Ramos (cell line): ENCODE measurements at regions not wholly inside any gene's neighbourhood (a gene's known extent, or its start where the extent isn't known, plus 50 kb on each side); places are given as distances from the start of the nearest gene placed in this dataset.
"Not testable (repeated sequence)": the region's sequence is repeated elsewhere in the genome, so short reads cannot be mapped to it uniquely, and the experiment has no call there.

Experiments
- in situ Hi-C: fragments of 300-500 bp; cut with MboI; formaldehyde crosslinking; loops from one replicate; pipeline ENCODE4 v1.14.3; 2022; ENCODE audit warnings: low sequenced_read_pairs; ENCODE audit not compliant: unreplicated experiment

DNA sequence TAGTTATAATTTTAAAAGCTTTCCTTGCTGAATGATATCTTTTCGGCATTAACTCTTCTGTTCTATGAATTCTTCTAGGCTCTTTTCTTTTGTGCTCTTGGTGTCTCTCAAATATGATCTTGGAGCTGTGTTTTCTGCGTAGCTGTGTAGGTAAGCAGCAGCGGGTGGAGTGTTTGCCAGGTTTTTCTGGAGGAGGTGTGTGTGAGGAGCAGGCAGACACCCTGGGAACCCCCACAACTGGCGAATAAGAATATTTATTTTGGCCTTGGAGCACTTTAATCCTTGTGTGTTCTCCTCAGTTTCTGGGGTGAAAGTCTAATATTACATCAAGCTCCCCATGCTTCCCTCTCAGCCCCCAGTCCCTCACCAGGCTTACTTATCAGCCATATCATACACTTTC is 232.0 kb upstream of the FANCL start:
- in situ Hi-C loops: no loop called here

DNA sequence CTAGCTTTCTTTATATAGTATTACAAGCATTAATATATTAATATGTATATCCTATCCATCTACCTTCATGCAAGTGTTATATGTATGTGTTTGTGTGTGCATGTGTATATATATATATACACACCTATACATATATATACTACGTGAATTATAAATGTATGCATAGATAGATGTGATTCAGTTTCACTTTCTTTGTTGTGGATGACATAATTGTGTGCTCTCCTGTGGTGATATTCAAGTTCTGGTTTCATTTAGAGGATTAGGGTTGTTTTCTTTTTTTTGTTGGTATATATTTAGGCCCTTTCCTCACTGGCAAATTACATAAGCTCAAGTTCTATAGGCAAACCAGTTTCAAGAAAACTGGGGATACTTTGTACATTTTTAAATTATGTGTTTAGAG is 225.7 kb upstream of the FANCL start:
- in situ Hi-C loops: no loop called here

DNA sequence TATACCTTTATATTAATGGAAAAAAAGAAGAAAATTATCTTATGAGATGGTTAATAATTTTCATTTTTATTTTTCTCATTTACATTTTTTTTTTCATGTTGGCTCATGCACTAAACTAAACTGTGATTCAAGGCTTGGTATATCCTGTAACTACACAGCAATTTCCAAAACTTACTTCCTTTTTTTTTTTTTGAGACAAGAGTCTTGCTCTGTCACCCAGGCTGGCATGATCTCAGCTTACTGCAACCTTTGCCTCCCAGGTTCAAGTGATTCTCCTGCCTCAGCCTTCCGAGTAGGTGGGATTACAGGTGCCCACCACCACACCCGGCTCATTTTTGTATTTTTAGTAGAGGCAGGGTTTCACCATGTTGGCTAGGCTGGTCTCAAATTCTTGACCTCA is 224.9 kb upstream of the FANCL start:
- in situ Hi-C loops: not testable (repeated sequence)

DNA sequence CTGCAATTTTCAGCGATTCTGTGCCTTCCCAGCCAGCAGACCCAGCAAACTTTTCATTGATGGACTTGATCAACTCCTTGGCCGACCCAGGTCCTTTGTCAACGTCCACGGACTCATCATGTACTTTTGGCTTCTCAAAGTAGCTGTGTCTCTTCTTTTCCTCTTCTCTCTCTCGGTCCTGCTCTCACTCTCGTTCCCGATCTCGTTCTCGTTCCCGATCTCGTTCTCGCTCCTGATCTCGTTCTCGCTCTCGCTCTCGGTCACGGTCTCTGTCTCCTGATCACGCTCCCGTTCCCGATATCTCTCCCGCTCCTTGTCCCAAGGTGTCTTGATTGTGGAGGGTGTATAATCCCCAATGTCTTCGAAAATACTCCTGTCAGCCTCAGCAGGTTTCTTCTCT is 219.5 kb upstream of the FANCL start:
- in situ Hi-C loops: no loop called here

DNA sequence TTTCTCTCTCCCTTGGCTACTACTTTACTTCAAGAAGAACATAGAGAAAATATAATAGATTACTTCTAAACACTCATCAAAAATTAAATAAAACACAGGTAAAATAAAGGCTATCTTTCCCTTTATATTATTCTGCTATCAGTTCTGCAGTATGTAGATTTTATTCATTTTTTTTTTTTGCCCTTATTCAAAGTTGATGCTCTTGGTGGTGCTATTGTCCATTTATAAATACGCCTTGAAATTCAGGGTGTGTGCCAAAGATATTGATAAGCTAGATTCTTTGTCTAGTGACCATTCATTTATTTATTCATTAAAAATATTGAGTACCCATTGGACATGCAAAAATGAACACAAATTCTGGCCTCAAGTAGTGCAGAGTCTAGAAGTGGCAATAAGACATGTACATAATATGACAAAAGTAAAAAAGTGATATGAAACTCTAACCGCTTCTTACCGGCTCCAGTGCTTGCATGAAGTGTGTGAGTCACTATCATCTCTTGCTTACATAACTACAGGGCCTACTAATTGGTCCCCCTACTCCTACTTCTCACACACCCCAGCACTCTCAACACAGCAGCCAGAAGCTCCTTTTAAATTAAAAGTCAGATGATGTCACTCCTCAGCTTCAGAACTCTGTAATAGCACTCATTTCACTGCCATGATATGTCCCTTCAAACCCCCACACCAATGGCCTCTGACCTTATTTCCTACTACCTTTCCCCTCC is 208.3 kb upstream of the FANCL start:
- in situ Hi-C loops: no loop called here

DNA sequence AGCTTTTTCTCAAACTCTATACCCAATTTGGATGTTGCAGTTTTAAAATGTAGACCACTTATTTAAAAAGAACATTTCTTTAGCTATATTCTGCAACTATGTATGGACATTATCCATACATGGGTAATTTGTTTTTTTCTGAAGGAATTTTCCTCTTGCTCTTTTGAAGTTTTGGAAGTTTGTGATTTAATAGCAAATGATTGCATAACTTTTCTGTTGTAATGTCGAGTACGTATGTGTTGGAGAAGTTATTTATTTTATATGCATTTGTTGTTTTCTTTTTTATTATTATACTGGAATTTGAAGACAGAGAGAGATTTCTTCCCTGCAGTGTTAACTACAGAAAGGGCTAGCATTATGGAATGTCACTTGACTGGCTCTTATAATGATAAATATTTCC is 207.7 kb upstream of the FANCL start:
- in situ Hi-C loops: no loop called here

DNA sequence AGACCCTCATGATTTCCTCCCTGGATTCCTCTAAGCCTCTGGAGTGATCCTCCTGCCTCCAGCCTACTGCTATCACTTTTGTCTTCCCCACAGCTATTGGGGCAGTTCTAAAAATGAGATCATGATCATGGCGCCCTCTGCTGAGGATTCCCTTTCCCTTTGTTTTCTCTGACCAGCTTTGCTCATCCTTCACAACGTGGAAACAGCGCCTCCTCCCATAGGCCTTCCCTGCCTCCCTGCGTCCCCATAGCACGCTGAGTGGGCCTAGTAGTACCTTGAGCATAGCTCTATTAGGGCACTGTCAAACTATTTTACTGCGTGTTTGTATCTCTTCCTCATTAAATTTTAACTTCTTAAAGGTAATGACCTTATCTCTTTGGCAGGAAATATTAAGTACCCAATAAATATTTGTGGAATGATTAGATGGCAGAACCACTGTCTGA is 207.0 kb upstream of the FANCL start:
- in situ Hi-C loops: no loop called here

DNA sequence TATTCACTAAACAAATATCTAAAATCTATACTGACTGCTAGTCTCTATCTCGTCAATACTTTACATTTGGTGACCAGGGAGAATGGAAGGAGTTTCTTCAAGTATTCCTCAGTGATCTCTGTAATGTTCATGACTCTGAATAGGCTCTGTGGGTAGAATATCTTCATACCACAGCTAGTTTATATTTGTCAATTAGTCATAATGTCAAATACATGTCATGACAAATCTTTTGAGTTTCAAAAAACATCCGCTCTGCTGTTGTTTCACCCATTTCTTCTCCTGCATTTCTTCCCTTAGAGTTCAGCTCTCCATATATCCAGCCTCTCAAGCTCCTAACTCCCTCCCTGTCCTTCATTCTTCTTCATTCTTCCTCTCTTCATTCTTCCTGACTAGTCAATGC is 206.5 kb upstream of the FANCL start:
- in situ Hi-C loops: no loop called here

DNA sequence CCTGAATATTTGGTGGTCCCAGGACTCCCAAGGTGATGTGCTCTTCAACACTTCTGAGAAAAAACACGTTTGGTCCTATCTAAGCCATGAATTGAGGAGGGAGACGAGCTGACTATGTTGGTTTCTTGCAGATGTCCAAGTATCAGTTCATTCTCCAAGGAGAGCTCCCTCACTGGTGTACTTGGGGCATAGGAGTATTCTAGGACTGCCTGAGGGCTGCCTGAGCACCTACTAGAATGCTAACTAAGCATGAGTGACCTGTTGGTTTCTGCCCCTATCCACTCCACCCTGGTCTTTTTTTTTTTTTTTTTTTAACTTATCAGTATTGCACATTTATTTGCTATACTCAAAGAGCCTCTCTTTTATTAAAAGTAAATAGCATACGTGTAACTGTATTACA is 200.5 kb upstream of the FANCL start:
- in situ Hi-C loops: no loop called here

DNA sequence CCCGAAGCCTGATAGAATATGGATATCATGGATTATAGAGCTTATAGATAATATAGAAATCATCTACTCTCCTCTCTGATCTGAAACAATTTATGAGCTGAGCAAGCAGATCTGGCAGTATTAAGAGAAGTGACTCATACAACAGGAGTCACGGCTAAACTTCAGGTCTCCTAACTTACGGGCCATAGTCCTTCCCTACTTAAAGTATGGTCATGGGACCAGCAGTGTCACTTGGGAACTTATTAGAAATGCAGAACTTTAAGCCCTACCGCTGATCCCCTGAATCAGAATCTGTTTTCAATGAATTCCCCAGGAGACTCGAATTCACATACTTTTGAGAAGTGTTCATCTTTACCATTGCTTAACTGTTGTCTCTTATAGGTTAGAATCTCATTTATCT is 195.7 kb upstream of the FANCL start:
- in situ Hi-C loops: no loop called here

DNA sequence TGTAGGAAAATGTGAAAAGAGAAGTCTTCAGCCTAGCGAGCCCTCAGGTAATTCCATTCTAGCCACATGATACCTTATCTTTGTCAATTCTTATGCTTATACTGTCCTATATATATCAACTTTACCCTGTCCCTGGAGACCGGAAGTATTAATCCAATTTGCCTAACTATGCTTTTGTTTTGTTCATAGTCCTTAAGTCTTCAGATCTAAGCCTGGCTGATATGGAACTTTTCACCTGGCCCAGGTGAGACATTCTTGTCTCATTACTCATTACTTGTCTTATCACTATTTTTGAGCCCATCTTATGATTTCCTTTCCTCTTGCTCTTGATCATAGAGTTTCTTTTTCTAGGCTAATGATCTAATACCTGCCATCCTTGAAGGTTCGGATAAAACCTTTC is 194.1 kb upstream of the FANCL start:
- in situ Hi-C loops: no loop called here

DNA sequence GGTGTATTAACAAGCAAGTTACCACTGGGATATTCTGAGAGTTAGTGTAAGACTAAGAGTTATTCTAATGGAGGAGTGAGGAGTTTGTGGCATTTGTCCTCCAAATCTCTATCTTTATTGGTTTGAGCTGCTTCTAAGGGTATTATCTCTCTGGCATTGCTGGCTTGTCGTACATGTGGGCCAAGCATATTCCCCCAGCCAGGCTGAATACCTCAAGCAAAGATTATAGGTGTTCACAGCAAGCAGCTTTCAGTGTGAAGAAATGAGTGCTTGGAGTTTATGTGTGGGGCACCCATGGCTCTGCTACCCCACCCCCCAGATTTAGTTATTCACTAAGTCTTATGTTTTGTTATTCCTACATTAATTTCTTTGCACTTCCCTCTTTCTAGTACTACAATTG is 193.6 kb upstream of the FANCL start:
- in situ Hi-C loops: no loop called here

DNA sequence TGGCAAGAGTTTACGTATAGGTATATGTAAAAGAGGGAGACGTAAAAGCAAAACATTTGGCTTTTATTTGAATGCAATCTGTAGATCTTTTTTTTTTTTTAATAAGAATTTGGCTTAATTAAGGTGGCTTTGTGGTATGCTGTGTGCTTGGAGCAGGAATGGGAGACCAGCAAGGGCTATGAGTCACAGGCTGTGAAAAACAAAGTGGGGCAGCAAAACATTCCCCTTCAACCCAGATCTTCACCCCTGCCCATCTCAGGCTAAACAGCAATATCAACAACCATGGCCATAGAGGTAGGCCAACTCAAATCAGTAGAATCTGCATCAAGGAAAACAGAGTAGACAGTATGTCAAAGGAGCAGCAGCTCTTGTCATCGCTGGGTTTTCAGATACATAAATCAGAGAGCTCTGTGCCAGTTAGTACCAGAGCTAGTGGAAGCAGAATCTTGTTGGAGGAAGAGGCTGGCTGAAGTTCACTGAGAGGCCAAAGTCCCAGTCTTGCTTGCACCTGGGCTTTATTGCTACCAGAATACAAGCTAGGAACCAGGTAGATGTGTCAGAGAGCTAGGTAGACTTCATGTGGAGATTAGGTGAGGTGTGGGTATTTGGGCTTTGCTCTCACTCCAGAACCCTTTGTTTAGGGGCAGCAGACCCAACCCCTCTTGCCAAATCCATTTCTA is 191.5 kb upstream of the FANCL start:
- in situ Hi-C loops: no loop called here

DNA sequence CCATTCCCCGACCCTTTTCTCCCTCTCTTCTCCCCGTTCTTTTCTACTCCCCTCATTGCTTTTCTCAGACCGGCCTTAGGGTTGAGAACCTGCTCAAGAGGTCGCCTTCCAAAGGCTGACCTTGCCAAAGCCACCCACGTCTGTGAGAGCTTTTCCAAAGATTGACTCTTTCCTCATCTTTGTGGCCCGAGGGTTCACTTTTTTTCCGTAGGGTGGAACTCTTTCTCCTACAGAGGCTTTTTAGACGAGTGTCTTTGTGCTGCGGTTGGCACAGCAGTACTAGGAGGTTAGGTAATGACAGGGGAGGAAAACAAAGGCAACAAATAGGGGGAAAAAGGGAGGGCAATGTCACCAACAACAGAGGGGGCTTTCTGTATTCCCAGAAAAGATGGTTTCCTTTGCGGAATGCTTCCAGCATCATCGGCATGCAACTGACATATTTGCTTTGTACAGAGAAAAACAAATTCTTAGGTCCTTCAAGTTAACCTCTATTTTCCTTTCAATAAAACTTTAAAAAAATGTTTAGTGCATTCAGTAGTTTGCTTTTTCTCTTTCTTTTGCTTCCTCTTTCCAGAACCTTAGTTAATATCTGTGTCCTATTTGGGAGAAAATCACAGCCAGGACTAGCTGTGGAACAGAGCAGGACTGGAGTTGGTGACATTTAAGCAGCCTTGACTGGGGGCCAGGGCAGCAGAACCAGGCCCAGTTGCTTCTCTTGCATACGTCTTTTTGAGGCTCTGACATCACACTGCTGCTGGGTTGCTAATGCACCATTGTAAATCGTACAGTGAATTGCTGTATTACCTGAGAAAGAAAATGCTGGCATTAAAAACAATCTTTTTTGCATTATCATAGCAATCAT is 188.1 kb upstream of the FANCL start:
- in situ Hi-C loops: no loop called here

DNA sequence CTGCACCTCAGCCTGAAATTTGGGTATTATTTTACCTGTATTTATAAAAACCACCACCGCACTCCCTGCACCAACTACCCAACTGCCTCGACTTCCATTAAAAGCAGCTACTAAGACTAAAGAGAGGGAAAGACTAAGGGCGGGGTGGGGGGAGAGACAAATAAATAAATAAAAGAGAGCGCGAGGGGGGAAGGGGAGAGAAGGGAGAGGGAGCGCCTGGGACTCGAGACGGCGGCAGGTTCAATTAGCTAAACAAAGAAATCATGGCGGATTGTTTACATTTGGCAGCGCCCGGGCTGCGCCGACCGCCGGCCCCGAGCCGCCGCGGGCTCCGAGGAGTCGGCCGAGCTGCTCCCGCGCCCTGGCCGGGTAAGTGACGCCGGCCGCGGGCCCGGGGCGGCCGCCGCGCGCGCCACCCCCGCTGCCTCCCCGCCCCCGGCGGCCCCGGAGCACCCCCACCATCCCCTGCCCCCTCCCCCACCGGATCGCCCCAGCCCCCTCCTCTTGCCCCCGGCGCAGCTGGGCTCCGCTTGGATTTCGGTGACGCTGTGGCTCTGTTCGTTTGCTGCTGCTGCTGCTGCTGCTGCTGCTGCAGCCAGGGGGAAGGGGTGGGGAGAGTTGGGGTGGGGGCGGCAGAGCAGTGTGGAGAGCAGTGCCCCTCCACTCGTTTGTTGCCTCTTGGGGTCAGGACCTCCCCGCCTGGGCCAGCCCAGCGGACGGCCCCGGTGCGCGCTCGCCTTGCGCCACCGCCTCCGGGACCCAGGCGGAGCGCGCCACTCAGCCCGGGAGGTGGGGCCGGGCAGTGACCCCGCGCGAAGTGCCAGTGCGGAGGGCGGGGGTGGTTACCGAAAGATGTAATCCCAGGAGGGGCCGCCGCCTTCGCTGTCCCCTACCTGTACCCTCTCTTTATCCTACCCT is 187.2 kb upstream of the FANCL start:
- in situ Hi-C loops: no loop called here

DNA sequence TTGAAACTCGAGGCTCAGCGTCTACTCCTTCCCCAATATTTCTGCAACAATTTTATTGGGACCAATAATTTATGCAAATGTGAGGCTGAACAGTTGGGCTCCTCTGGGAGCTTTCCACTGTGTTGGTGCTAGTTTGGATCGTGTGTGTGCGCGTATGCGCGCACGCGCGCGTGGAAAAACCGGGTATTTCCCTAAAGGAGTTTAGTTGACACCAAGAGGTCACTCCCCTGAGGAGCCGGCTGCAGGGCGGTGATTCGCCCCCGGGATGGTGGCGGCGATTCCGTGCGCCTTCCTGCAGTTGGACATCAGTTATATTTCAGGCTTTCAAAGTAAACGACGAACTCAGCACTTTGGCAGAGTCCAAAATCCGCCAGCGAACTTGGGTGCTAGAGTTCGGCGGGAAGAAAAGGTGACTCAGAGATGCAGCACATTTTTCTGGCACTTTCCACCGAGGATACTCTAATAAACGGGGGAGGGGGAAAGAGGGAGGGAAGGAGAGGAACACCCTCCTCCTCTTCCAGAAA is 186.5 kb upstream of the FANCL start:
- in situ Hi-C loops: no loop called here

DNA sequence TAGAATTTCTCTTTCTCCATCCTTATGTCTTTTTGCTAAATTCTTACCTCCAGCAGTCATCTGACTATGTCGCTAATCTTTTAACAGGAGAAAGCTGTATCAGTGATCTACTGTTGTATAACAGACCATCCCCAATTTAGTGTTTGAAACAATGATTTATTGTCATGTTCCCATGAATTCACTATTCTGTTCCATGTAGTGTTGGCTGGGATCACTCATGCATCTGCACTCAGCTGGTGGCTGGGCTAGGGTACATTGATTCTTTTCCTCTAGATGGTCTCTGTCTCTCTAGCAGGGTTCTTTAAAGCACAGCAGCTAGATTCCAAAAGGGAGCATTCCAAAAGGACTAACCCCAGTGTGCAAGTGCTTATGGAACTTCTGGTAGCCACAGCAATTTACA is 184.2 kb upstream of the FANCL start:
- in situ Hi-C loops: no loop called here

DNA sequence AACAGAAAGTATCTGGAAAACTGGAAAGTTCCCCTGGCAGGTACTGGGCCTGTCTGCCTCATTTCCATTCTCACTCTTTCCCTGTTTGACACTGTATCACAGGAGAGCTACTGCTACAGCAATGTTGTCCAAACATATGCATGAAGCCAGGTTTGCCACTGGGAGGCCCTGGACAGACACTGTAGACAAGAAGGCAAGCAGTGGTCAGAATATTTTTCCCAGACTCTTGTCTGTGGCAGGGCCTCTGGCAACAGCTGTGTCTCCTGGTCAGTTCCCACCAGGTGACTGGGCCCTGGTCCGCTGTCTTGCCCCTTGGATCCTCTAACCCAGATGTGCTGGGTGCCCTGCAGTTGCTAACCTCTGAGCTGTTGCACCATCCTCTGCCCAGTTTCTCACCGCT is 178.9 kb upstream of the FANCL start:
- in situ Hi-C loops: no loop called here

DNA sequence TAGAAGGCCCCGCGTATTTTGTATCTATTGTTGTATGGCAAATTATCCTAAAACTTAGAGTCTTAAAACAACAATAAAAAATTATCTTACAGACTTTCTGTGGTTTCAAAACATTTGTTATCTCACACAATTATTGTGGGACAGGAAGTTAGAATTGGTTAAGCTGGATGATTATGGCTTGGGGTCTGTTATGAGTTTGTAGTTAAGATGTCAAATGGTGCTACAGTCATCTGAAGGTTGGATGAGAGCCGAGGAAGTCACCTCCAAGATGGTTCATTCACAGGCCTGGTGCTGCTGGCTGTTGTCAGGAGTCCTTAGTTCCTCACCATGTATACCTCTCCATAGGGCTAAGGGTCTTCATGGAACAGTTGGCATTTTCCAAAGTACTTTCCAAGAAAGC is 175.6 kb upstream of the FANCL start:
- in situ Hi-C loops: no loop called here

DNA sequence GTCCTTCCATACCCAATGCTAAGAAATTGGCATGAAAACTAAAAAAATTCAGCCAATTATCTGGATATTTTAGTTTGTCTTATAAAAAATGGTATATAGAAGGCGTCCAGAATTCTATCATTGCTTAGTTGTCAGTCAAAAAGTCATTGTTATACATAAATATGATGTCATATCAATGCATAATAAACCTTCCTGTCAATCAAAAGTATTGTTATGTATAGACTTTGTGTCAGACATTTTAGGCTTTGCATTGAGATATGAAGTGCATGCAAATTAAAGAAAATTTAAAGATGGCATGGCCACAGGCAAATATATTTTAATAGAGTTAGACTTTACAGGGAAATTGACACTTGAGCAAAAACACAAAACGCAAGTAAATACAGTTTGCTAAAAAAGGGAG is 173.4 kb upstream of the FANCL start:
- in situ Hi-C loops: no loop called here
